HG03139 (cell line): ENCODE measurements at regions not wholly inside any gene's neighbourhood (a gene's known extent, or its start where the extent isn't known, plus 50 kb on each side); places are given as distances from the start of the nearest gene placed in this dataset.
"Not testable (repeated sequence)": the region's sequence is repeated elsewhere in the genome, so short reads cannot be mapped to it uniquely, and the experiment has no call there.

Experiments used
- ATAC-seq: cut with Tn5 transposase; IDR thresholded peaks from one replicate; pipeline ENCODE4 v1.9.1; 2021; ENCODE audit not compliant: unreplicated experiment

GRCh38 chr5:66348387-66349125, 204.5 kb downstream of the SREK1 start:
- no peak for ATAC-seq

DNA sequence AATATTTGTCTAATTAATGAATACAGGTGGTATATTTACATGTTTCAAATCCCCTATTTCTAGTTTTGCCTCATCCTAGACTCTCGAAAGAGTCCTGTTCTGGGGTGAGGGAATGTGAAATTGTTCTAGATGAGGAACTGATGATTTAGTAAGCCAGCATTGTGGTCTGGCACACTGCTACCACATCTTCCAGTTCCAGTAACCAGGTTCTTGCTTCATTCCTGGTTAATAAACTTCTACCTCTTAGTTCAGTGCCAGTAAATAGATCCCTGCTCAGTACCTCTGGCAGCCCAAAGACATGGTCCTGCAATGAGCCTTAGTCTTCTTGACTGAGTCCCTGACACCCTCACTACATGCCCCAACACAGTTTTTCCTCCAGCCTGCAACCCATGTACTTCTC, 207.7 kb downstream of the SREK1 start:
- ATAC-seq = no peak

- ATAC-seq = no peak
Measured at GRCh38 chr5:66353186-66353585, 209.1 kb downstream of the SREK1 start.

- no peak for ATAC-seq
Measured at GRCh38 chr5:66354422-66354821, 210.3 kb downstream of the SREK1 start.

GRCh38 chr5:66356011-66356565, 212.0 kb downstream of the SREK1 start:
- ATAC-seq = no peak

DNA sequence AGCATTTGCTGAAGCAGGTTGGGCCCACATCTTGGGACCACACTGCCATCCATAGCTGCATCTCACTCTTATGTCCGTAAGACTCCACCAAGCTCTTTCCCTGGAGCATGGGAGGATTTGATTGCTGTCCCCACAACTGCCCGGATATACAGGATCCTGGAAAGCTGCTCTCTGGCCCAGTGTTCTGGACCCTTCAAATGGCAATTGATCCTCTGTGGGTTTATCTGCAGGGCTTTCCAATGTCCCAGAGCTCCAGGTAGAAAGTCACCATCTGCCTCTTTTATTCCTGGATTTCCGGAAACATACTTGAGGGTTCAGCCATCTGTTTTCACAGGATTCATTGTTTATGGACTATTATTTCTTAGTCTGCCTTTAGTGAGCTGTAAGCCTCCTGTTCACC, 214.6 kb downstream of the SREK1 start:
- no peak for ATAC-seq

DNA sequence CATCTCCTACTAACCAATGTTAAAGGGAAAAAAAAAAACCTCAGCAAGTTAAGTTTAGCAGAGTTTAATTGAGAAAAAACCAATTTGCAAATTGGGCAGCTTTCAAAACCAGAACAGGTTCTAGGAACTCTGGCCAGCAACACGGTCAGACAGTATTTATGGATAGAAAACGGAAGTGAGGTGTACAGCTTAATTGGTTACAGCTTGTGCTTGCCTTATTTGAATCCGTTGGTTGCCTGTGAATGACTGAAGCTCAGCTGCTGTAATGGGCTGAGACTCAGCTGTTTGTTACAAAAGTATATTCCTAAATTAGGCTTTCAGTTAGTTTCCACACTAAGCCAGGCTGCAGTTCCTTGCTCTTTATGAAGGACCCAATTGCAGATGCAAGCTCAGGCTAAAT, 217.0 kb downstream of the SREK1 start:
- no peak for ATAC-seq

DNA sequence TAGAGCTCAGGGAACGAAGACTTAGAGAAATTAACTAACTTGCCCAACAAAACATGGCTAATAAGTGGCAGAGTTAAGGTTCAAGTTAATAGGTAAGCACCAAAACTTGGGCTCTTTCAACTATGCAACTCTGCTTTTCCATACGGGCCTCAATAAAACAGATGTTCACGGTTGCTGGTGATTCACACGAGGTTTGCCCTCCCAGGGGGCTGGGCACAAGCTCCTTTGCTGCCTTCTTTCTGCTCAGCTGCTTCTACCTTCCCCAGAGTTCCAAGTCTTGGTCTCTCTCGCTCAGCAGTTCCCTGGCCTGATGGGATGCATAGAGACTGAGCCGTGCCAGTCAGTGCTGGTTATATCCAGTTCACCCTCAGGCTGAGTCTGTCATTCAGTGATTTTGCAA, 217.9 kb downstream of the SREK1 start:
- no peak for ATAC-seq

DNA sequence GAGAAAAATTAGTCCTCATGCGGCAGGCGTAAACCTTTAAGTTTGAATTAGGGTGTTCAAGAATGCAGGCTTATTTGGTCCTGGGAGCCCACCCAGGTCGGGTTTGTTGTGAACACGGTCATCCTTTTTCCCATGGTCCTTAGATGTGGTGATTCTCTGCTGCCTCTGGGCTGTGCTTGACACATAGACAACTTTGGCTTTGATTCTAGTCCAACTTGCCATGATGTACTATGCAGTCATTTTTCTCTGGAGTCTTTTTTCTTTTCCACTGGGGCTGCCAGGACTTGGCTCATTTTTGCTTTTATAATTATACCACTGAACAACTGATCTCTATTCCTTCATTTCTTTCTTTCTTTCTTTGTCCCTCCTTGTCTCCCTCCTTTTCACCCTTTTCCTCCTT, 218.6 kb downstream of the SREK1 start:
- ATAC-seq = no peak

DNA sequence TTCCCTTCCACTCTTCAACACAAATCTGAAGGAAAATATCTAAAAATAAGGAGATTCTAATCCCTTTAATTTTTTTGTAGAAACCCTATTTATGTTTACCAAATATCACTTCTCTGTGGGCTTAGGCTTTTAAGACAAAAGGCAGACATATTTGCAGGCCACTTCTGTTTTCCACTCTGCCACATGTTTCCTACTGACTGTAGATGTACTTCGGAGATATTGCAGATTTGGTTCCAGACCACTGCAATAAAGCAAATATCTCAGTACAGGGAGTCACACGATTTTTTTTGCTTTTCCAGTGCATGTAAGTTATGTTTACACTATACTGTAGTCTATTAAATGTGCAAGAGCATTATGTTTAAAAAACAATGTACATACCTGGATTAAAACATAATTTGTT, 219.0 kb downstream of the SREK1 start:
- ATAC-seq = no peak

DNA sequence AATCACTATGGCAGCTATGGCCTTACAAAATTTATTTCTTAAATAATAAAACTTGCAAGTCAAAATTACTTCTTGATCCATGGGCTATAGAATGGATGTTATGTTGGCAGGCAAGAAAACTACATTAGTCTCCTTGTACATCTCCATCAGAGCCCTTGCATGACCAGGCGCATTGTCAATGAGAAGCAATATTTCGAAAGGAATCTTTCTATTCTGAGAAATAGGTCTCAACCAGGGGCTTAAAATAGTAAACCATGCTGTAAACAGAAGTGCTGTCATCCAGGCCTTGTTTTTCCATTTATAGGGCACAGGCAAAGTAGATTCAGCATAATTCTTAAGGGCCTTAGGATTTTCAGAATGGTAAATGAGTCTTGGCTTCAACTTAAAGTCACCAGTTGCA, 220.1 kb downstream of the SREK1 start:
- ATAC-seq = no peak

DNA sequence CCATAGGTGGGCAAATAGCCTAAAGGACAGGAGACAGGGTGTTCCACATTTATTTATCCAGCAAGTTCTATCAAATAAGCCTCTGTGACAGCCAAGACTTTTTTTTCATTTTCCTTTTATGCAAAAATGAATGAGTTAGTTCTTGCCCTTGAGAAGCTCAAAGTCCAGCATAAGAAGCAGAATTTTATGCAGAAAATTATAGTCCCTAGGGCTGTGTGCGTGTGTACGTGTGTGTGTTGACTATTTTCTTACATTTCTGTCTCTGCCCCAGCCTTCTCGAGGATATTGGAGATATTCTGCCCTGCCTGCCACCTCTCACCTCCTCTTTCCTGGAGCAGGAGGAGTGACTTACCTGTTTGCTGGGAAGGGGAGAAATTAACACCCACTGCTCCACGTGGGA, 221.9 kb downstream of the SREK1 start:
- ATAC-seq = no peak

GRCh38 chr5:66367814-66368541, 223.9 kb downstream of the SREK1 start:
- ATAC-seq = no peak

- ATAC-seq = no peak
Measured at GRCh38 chr5:66368811-66369210, 224.7 kb downstream of the SREK1 start.

- ATAC-seq = no peak
Measured at GRCh38 chr5:66377747-66378146, 218.4 kb upstream of the MAST4 start.

- ATAC-seq = no peak
Measured at GRCh38 chr5:66378407-66378806, 217.8 kb upstream of the MAST4 start.

- ATAC-seq = no peak
Measured at GRCh38 chr5:66382152-66382551, 214.0 kb upstream of the MAST4 start.

GRCh38 chr5:66405145-66405544, 191.0 kb upstream of the MAST4 start:
- not testable (repeated sequence) for ATAC-seq

GRCh38 chr5:66406761-66407336, 189.3 kb upstream of the MAST4 start:
- no peak for ATAC-seq

DNA sequence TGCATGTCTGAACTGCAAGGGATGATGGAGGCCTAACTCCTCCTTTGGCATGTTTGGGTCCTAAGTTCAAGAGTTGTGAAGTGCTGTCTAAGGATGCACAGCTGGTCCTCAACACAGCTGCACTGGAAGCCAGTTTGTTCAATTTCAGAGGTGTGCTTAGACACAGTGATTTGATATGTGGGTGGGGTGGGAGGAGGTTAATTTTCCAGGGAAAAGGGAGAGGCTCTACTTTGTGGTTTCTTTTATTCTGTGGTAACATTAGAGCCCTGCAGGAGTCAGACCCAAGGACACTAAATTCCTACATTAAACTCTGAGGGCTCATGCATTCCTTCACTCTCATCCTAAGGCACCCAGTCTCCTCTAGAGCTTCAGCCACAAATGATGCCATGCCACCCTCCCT, 188.4 kb upstream of the MAST4 start:
- ATAC-seq = no peak

- no peak for ATAC-seq
Measured at GRCh38 chr5:66408576-66408975, 187.6 kb upstream of the MAST4 start.

DNA sequence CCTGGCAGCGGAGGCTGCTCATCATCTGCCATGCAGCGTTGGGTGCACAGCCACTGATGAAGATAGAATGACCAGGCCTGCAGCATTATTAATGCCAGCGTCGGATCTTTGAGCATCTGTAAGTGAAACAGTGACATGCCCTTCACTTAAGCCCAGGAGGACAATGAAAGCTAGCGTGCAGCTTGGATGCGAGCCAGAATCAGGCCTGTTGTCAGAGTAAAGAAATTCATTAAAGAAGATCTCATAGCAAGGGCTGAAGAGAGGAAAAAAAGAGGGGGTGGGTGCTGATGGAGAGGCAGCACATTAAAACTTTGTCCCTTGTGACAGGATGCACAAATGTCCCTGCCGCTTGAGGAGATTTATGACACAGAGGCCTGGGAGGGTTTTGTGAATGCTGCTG, 186.1 kb upstream of the MAST4 start:
- no peak for ATAC-seq
